ENCODE measurements at regions not wholly inside any gene's neighbourhood (a gene's known extent, or its start where the extent isn't known, plus 50 kb on each side); places are given as distances from the start of the nearest gene placed in this dataset.

DNA sequence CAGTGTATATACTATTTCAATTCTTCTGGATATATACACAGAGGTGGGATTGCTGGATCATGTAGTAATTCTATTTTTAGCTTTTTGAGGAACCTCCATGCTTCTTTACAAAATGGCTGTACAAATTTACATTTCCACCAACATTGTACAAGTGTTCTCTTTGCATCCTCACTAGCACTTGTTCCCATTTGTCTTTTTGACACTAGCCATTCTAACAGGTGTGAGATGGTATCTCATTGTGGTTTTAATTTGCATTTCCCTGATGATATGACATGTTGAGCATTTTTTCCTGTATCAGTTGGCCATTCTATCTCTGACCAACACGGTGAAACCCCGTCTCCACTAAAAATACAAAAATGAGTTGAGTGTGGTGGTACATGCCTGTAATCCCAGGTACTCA lies 68.1 kb upstream of the PMEPA1 start:
- intact Hi-C loops (cut with micrococcal nuclease), result no loop called here
- no TSS peak for BruUV-seq (replicated peaks)
- in situ Hi-C loops (cut with MboI; ENCODE audit: low sequenced_read_pairs), result no loop called here

More for the DNA sequence above, 68.1 kb upstream of the PMEPA1 start:
- ChIA-PET CTCF (no interaction called here), POLR2A (ENCODE audit: unreplicated experiment) (no interaction called here)
- Histone ChIP-seq H4K5ac (ENCODE audit: low read depth, low read length) (no peak overlapping the region), H3K36me3 (ENCODE audit: control insufficient read depth, insufficient read depth, low read length) (no peaks in the 10 kb centered on the region), H4K91ac (ENCODE audit: insufficient read depth, low read depth, low read length) (no peak overlapping the region), H3K9ac (ENCODE audit: low read depth, low read length) (no peak overlapping the region), H3K56ac (ENCODE audit: extremely low read depth, insufficient read depth, low read length) (no peak overlapping the region), H2AK9ac (replicated peaks; ENCODE audit: low read depth, low read length, poor library complexity) (no peak overlapping the region), H3K9me1 (ENCODE audit: insufficient read depth, low read length) (no peaks in the 10 kb centered on the region; the same call in 1 of the 2 replicates), H2AFZ (replicated peaks; ENCODE audit: low read length, poor library complexity) (no peak overlapping the region), H3K9me3 (ENCODE audit: control insufficient read depth, insufficient read depth, low read length) (no peaks in the 10 kb centered on the region), H2BK5ac (ENCODE audit: low read depth, low read length, poor library complexity, severe bottlenecking) (no peak overlapping the region), H3K4me3 (ENCODE audit: insufficient read depth, low read depth, low read length) (no peak overlapping the region), H2BK15ac (ENCODE audit: low read depth, low read length) (no peak overlapping the region), H2AK5ac (ENCODE audit: low read depth, low read length) (no peak overlapping the region), H3K14ac (replicated peaks; ENCODE audit: low read depth, low read length) (no peak overlapping the region), H2BK120ac (ENCODE audit: low read depth, low read length) (no peak overlapping the region), H3K23ac (ENCODE audit: low read depth, low read length) (no peak overlapping the region), H3K27ac (ENCODE audit: insufficient read depth, low read length) (no peak overlapping the region), H3K18ac (ENCODE audit: low read depth, low read length) (no peak overlapping the region), H3K27me3 (ENCODE audit: control insufficient read depth, insufficient read depth, low read length) (peaks cover 3% of the 10 kb centered on the region; the same call in 1 of the 2 replicates), H3K4ac (ENCODE audit: low read depth, low read length) (no peak overlapping the region), H3K79me1 (ENCODE audit: low read depth in 1 of 2, low read length in 2 of 2) (no peaks in the 10 kb centered on the region), H3K4me2 (ENCODE audit: low read depth, low read length) (no peak overlapping the region), H2BK20ac (ENCODE audit: low read depth, low read length) (no peak overlapping the region), H4K8ac (ENCODE audit: low read depth in 2 of 2, low read length in 2 of 2) (no peak overlapping the region), H4K20me1 (ENCODE audit: insufficient read depth, low read length) (no peaks in the 10 kb centered on the region), H3K4me1 (ENCODE audit: control insufficient read depth, insufficient read depth, low read length) (no peaks in the 10 kb centered on the region)
- DNase-seq (no peak), ATAC-seq (ENCODE audit: low read depth) (no peak)
- TF ChIP-seq NFE2L2 (IDR thresholded peaks at IDR 0.05; ENCODE audit: low read depth, low read length), result no peak
- no peak for TF ChIP-seq MAZ (IDR thresholded peaks at IDR 0.05; ENCODE audit: borderline replicate concordance, low read depth, low read length)
- no peak for TF ChIP-seq POLR2A (IDR thresholded peaks at IDR 0.05; ENCODE audit: low read depth, low read length)
- no peak for TF ChIP-seq RAD21 (IDR thresholded peaks at IDR 0.05; ENCODE audit: low read length)
- TF ChIP-seq, protein P1, sequence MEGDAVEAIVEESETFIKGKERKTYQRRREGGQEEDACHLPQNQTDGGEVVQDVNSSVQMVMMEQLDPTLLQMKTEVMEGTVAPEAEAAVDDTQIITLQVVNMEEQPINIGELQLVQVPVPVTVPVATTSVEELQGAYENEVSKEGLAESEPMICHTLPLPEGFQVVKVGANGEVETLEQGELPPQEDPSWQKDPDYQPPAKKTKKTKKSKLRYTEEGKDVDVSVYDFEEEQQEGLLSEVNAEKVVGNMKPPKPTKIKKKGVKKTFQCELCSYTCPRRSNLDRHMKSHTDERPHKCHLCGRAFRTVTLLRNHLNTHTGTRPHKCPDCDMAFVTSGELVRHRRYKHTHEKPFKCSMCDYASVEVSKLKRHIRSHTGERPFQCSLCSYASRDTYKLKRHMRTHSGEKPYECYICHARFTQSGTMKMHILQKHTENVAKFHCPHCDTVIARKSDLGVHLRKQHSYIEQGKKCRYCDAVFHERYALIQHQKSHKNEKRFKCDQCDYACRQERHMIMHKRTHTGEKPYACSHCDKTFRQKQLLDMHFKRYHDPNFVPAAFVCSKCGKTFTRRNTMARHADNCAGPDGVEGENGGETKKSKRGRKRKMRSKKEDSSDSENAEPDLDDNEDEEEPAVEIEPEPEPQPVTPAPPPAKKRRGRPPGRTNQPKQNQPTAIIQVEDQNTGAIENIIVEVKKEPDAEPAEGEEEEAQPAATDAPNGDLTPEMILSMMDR (conservative IDR thresholded peaks at IDR 0.05; ENCODE audit: low read depth, low read length), result no peak
- no peak for TF ChIP-seq MAFK (IDR thresholded peaks at IDR 0.05; ENCODE audit: low read depth, low read length)
- TF ChIP-seq RCOR1 (IDR thresholded peaks at IDR 0.05; ENCODE audit: insufficient replicate concordance, low read length), result no peak
- no peak for TF ChIP-seq MXI1 (IDR thresholded peaks at IDR 0.05; ENCODE audit: borderline replicate concordance, low read depth, low read length)
- no peak for TF ChIP-seq SMC3 (IDR thresholded peaks at IDR 0.05; ENCODE audit: low read depth, low read length)
- no peak for TF ChIP-seq CHD1 (IDR thresholded peaks at IDR 0.05; ENCODE audit: low read depth, low read length)
- TF ChIP-seq, protein P2, sequence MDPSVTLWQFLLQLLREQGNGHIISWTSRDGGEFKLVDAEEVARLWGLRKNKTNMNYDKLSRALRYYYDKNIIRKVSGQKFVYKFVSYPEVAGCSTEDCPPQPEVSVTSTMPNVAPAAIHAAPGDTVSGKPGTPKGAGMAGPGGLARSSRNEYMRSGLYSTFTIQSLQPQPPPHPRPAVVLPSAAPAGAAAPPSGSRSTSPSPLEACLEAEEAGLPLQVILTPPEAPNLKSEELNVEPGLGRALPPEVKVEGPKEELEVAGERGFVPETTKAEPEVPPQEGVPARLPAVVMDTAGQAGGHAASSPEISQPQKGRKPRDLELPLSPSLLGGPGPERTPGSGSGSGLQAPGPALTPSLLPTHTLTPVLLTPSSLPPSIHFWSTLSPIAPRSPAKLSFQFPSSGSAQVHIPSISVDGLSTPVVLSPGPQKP (IDR thresholded peaks at IDR 0.05; ENCODE audit: borderline replicate concordance, low read depth, low read length), result no peak
- TF ChIP-seq FOS (IDR thresholded peaks at IDR 0.05; ENCODE audit: low read depth, low read length), result no peak
- no peak for TF ChIP-seq BHLHE40 (IDR thresholded peaks at IDR 0.05; ENCODE audit: low read depth, low read length)
- no peak for TF ChIP-seq RFX5 (IDR thresholded peaks at IDR 0.05; ENCODE audit: low read depth, low read length)
- TF ChIP-seq CEBPB (IDR thresholded peaks at IDR 0.05; ENCODE audit: low read depth, low read length), result no peak
- TF ChIP-seq, protein P3, sequence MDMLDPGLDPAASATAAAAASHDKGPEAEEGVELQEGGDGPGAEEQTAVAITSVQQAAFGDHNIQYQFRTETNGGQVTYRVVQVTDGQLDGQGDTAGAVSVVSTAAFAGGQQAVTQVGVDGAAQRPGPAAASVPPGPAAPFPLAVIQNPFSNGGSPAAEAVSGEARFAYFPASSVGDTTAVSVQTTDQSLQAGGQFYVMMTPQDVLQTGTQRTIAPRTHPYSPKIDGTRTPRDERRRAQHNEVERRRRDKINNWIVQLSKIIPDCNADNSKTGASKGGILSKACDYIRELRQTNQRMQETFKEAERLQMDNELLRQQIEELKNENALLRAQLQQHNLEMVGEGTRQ (IDR thresholded peaks at IDR 0.05; ENCODE audit: low read depth, low read length), result no peak
- dilution Hi-C loops (cut with HindIII; ENCODE audit: low sequenced_read_pairs, unreplicated experiment), result no loop called here
- WGBS, 2 experiments (ENCODE audit: extremely low coverage in 2 of 2, insufficient read length in 1 of 2), result no CpG with 5 or more reads among the region's 2 CpGs

Data from IMR-90 (cell line).